GM10266 (cell line): ENCODE measurements at regions not wholly inside any gene's neighbourhood (a gene's known extent, or its start where the extent isn't known, plus 50 kb on each side); places are given as distances from the start of the nearest gene placed in this dataset.

ENCODE experiments used
- DNase-seq: peaks from one replicate; pipeline ENCODE4 v3.0.0; 2012; ENCODE audit errors: extremely low spot score
- TF ChIP-seq, protein P1 (sequence below): IDR thresholded peaks from 2 replicates; pipeline ENCODE4 v1.5.1; 2012; ENCODE audit warnings: mild to moderate bottlenecking, low read depth; ENCODE audit not compliant: control insufficient read depth, insufficient read depth; ENCODE audit errors: missing control alignments

DNA sequence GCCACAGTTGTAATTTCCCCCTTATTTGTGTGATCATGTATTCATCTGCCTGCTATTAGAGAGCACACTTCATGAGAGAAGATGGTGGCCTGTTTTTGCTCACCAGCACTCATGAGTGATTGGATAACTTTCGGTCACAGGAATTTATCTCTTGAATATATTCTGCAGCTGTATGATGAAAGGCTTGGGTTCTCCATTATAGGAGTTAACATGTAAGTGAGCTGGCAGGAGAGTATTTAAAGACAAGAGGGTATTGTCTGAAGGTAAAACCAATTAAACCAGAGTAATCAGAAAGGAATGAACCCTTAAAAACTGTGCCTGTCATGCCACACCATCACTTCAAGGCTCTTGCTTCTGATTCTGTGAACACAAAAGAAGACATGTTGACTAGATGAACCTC lies 574.9 kb upstream of the CAMK1G start:
- TF ChIP-seq, protein P1, sequence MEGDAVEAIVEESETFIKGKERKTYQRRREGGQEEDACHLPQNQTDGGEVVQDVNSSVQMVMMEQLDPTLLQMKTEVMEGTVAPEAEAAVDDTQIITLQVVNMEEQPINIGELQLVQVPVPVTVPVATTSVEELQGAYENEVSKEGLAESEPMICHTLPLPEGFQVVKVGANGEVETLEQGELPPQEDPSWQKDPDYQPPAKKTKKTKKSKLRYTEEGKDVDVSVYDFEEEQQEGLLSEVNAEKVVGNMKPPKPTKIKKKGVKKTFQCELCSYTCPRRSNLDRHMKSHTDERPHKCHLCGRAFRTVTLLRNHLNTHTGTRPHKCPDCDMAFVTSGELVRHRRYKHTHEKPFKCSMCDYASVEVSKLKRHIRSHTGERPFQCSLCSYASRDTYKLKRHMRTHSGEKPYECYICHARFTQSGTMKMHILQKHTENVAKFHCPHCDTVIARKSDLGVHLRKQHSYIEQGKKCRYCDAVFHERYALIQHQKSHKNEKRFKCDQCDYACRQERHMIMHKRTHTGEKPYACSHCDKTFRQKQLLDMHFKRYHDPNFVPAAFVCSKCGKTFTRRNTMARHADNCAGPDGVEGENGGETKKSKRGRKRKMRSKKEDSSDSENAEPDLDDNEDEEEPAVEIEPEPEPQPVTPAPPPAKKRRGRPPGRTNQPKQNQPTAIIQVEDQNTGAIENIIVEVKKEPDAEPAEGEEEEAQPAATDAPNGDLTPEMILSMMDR: no peak
- DNase-seq: no peak

DNA sequence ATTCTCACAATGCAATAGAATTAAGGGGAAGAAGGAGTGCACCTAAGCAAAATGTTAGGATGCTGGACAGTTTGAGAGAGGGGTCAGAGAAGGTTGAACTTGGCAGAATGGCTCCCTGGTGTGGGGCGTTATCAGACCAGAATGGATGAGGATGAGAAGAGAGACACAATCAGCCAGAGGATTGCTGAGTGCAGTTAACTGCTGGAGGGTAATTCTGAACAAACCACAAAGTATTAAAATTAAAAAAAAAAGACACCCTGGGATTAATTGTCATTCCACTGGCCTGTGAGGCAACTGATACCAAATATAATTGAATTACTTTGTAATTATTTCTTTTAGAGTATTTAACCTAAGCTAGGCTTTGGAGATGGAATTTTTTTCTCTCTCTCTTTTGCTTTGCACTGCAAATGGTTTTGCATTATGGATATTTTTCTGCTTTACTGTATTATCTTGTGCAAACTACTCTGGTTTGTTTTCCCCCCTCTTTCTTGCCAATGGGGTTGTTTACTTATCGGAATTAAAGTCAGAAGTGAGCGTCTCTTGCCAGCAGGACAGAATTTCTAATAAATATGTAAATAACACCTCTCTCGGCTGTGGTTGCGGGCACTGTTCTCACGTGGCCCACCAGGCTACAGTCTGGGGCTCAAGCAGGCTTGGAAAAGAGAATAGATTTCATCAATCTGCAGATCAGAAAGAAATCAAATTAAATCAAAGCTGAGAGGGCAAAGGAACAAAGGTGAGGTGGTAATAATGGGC lies 572.9 kb upstream of the CAMK1G start:
- TF ChIP-seq, protein P1: no peak
- DNase-seq: no peak

DNA sequence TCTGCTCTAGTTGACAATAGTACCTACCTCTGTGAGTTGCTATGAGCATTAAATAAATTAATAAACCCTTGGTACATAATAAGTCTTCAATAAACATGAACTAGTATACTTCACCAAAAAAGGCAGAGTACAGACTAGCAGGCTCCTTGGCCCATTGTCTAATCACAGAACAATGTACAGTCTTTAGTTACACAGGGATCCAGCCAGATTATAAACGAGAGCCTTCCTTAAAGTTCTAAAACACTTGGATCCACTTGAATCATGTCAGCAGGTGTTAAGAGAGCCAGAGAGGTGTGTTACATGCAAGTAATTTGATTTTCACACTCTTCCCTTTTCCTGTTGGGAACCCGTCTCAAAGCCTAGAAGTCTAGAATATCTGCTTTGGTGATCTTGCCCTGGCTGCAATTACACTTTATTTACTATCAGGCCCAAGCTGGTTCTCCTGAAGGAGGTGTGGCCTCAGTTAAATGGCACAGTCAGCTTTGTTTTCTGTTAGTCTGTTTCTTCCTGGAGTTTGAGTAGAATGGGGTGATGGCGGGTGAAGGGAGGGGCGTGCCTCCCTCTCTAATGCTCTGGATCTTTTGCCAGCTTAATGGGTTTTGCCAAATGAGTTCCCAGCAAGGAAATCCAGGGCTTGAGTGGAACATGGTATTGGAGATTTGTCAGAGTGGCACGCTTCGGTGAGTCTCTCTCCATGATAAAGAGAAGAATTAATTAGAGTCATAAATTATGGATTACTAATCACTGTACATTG lies 570.9 kb upstream of the CAMK1G start:
- TF ChIP-seq, protein P1: no peak
- no peak for DNase-seq

DNA sequence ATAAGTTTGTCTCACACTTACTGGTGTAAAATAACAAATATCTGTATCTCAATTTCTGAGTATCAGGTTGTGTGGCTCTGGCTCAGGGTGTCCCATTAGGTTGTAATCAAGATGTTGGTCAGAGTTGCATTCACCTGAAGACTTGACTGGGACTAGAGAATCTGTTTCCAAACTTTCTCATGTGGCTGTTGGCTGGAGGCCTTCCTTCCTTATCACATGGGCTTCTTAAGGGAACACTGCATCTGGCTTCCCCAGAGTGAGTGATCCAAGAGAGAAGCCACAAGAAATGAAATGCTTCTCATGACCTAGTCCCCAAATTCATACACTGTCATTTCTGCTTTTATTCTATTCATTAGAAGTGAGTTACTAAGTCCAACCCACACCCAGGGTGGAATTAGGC lies 568.4 kb upstream of the CAMK1G start:
- TF ChIP-seq, protein P1: no peak

DNA sequence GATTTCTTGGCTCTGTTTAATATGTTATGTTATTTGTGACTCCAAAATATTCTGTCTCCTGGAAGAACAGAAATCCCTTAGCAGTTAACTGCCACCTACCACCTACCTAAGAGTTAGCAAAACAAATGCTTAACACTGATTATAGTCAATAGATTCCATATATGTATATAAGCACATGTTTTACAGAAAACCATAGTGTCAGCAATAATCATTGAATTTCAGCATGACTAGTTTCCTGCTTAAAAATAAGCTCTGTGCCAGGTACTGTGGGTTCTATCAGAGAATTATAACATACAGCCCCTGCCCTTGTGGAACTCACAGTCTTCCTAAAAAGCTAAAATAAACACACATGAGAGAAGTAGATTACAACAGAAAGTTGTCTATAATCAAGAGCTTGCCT lies 561.9 kb upstream of the CAMK1G start:
- DNase-seq: no peak
- TF ChIP-seq, protein P1: no peak

More for the DNA sequence above, 568.4 kb upstream of the CAMK1G start:
- DNase-seq: no peak

DNA sequence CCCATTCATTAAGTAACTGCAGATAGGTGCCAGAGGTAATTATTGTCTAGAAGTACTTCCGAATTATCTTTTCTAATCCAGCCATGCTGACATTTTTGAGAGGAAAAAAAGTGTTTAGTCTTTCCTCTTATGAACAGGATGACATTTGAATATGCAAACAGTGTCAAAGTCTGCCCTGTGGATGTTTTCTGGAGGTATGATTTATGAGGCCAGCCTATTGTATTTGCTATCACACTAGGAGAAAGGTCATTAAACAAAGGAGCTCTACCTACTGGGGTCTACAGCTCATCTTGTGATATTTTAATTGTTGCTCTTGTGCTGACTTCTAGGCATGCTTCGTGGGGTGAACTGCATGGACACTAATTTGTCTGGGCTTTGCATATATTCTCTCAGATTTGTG lies 559.7 kb upstream of the CAMK1G start:
- no peak for DNase-seq
- TF ChIP-seq, protein P1: no peak

DNA sequence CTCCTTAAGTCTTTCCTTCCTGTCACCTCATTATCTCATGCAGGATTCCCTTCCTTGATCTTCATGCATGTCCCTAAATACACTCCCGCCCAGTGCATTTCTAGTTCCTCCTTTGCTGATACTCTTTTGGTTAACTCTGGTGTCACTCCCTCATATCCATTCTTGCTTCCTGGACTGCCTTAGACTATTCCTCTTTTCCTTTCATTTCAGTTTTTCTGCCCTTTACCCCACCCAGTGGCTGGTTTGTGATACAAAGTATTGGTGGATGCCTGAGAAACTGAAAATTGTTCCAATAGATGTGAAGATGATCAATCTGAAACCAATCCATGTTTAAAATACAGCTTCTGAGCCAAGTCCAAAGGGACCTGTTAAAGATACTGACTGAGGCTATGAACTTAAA lies 553.8 kb upstream of the CAMK1G start:
- TF ChIP-seq, protein P1: no peak
- DNase-seq: no peak
